Heart left ventricle (tissue), 13 donors: ENCODE measurements at regions not wholly inside any gene's neighbourhood (a gene's known extent, or its start where the extent isn't known, plus 50 kb on each side); places are given as distances from the start of the nearest gene placed in this dataset.

Experiments
- POLR2A ChIP-seq, 2 donors: fragments of 450-650 bp; IDR thresholded peaks; one replicate each; pipeline ENCODE4 v1.6.1; 2017; ENCODE audit warnings: antibody characterized with exemption in 2 of 2, mild to moderate bottlenecking in 2 of 2, moderate library complexity in 2 of 2
- TF ChIP-seq, protein P1 (sequence below), 12 donors: fragments of 200-600 bp; sonication (generic) in 4 of 12; IDR thresholded peaks; one replicate each; pipeline versions ENCODE4 v1.5.0 to v1.8.0; 2018 to 2022; ENCODE audit warnings: antibody characterized with exemption in 12 of 12, mild to moderate bottlenecking in 5 of 12
- donor health status: ischemic (EF 13 %, LVEDD 7.1; RV severe dilation, severe dysfunction).
- donor health status: DM: no; HTN: yes; CAD: no.
- donor health status: DM: no; HTN: no; CAD: no.
- donor health status: ischemic (EF 25% LVEDD 6.9; RV normal size, moderate dysfunction).
- donor health status: ischemic (EF 25% LVEDD 5.7; RV mildly dilated, moderate dysfunction).
- donor health status: ischemic (EF 35%, LVEDD 5.7; RV mildly dilated, moderate dysfunction).
- donor health status: nonischemic (EF 11% LVEDD 7.7; RV severe dilation, severe dysfunction).
- donor health status: DM: yes; HTN: yes; CAD: no.
- donor health status: PGD.
- donor health status: ischemic (EF 29% LVEDD 5.4; RV normal size, mild dysfunction).
- donor health status: nonischemic (EF 23%, LVEDD 6.1; RV moderate dilation, normal function).

DNA sequence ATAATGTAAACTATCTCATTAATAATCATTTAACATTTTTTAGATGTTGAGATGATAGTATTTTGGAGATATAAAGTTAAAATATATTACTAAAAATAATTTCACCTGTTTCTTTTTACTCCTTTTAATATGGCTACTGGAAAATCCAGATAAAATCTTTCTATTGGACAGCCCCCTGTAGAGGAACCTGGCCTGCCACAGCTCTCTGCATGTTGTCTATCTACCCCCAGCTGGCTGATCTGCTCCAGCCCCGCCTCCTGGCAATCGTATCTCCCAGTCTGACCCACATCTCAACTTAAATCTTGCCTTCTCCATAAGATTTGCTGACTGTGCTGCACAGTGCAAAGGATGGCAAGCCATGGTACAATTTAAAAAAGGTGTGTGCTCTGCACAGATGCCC, 182.8 kb downstream of the SIPA1L2 start:
- TF ChIP-seq, protein P1, sequence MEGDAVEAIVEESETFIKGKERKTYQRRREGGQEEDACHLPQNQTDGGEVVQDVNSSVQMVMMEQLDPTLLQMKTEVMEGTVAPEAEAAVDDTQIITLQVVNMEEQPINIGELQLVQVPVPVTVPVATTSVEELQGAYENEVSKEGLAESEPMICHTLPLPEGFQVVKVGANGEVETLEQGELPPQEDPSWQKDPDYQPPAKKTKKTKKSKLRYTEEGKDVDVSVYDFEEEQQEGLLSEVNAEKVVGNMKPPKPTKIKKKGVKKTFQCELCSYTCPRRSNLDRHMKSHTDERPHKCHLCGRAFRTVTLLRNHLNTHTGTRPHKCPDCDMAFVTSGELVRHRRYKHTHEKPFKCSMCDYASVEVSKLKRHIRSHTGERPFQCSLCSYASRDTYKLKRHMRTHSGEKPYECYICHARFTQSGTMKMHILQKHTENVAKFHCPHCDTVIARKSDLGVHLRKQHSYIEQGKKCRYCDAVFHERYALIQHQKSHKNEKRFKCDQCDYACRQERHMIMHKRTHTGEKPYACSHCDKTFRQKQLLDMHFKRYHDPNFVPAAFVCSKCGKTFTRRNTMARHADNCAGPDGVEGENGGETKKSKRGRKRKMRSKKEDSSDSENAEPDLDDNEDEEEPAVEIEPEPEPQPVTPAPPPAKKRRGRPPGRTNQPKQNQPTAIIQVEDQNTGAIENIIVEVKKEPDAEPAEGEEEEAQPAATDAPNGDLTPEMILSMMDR (IDR thresholded peaks at IDR 0.05): no peak
- no peak for TF ChIP-seq POLR2A (IDR thresholded peaks at IDR 0.05)
